ENCODE measurements at regions not wholly inside any gene's neighbourhood (a gene's known extent, or its start where the extent isn't known, plus 50 kb on each side); places are given as distances from the start of the nearest gene placed in this dataset.
"Not testable (repeated sequence)": the region's sequence is repeated elsewhere in the genome, so short reads cannot be mapped to it uniquely, and the experiment has no call there.

GRCh38 chr5:20890936-20891335, 902.9 kb upstream of the CDH18 start:
- WGBS, 2 donors (ENCODE audit: low coverage in 1 of 2), result 83 to 89% methylated on average over 2 to 5 of the region's 5 CpGs
- in situ Hi-C loops (cut with MboI; ENCODE audit: low pct_ligation_motif_present in 1 of 4, low pct_unique_long_range_greater_than_20kb in 1 of 4, low sequenced_read_pairs in 3 of 4); H3K4me3 ChIP-seq; intact Hi-C loops (cut with DNase I; ENCODE audit: low total_unique reads); DNase-seq; H3K36me3 ChIP-seq; H3K27ac ChIP-seq; H3K9me3 ChIP-seq; H3K4me1 ChIP-seq; H3K27me3 ChIP-seq: not testable (repeated sequence)

- H3K4me1 ChIP-seq; in situ Hi-C loops (cut with MboI; ENCODE audit: low pct_ligation_motif_present in 1 of 4, low pct_unique_long_range_greater_than_20kb in 1 of 4, low sequenced_read_pairs in 3 of 4); intact Hi-C loops (cut with DNase I; ENCODE audit: low total_unique reads); H3K9me3 ChIP-seq; H3K27ac ChIP-seq; H3K36me3 ChIP-seq; DNase-seq; H3K4me3 ChIP-seq; H3K27me3 ChIP-seq: not testable (repeated sequence)
These were observed 887.7 kb upstream of the CDH18 start for GRCh38 chr5:20875726-20876125.

DNA sequence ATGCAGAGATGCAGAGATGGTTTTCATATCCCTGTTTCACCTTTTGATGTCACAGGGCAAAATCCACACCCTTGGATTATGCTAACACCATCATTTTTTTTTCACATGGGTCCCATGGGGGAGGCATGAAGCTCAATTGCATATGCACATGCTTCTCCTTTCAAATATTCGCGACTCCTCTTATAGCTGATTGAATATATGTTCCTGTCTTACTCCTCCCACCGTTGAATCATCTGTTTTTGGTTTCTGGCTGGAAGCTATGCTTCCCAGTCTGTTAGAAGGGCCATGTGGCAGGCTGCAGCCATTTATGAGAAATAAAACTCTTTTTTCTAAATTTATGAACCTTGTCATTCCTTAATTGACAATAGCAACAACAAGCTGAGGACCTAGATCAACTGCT, 877.9 kb upstream of the CDH18 start:
- H3K36me3 ChIP-seq; H3K9me3 ChIP-seq; H3K4me1 ChIP-seq; H3K27ac ChIP-seq; DNase-seq; intact Hi-C loops (cut with DNase I; ENCODE audit: low total_unique reads); H3K4me3 ChIP-seq; in situ Hi-C loops (cut with MboI; ENCODE audit: low pct_ligation_motif_present in 1 of 4, low pct_unique_long_range_greater_than_20kb in 1 of 4, low sequenced_read_pairs in 3 of 4); H3K27me3 ChIP-seq: not testable (repeated sequence)
- 75% methylated on average over 3 of the region's 3 CpGs; no CpG with 5 or more reads in 1 of the 2 donors for WGBS, 2 donors (ENCODE audit: low coverage in 1 of 2)

- DNase-seq, result no peak
- Histone ChIP-seq H3K9me3 (peaks cover 0 to 3% of the 10 kb centered on the region in 2 donors), H3K4me1 (no peaks in the 10 kb centered on the region), H3K36me3 (no peaks in the 10 kb centered on the region), H3K27me3 (no peaks in the 10 kb centered on the region), H3K4me3 (no peak overlapping the region), H3K27ac (no peak overlapping the region)
- WGBS, 2 donors (ENCODE audit: low coverage in 1 of 2), result 73 to 75% methylated on average over 4 of the region's 4 CpGs
- in situ Hi-C loops (cut with MboI; ENCODE audit: low pct_ligation_motif_present in 1 of 4, low pct_unique_long_range_greater_than_20kb in 1 of 4, low sequenced_read_pairs in 3 of 4), result no loop called here
- intact Hi-C loops (cut with DNase I; ENCODE audit: low total_unique reads), result no loop called here
- TF ChIP-seq POLR2AphosphoS5 (IDR thresholded peaks at IDR 0.05) (no peak), EP300 (IDR thresholded peaks at IDR 0.05; ENCODE audit: low read depth) (no peak)
These were observed 845.2 kb upstream of the CDH18 start for GRCh38 chr5:20833081-20833627.

- intact Hi-C loops (cut with DNase I; ENCODE audit: low total_unique reads) (no loop called here), in situ Hi-C loops (cut with MboI; ENCODE audit: low pct_ligation_motif_present in 1 of 4, low pct_unique_long_range_greater_than_20kb in 1 of 4, low sequenced_read_pairs in 3 of 4) (no loop called here)
- no peak overlapping the region for H3K27ac ChIP-seq
- no peak for TF ChIP-seq EP300 (IDR thresholded peaks at IDR 0.05; ENCODE audit: low read depth)
- no peak for TF ChIP-seq POLR2A (IDR thresholded peaks at IDR 0.05)
- TF ChIP-seq CTCF (IDR thresholded peaks at IDR 0.05), result no peak
- no peak for TF ChIP-seq POLR2AphosphoS5 (IDR thresholded peaks at IDR 0.05)
- H3K4me1 ChIP-seq, result no peaks in the 10 kb centered on the region
- H3K9me3 ChIP-seq, result peaks cover 0 to 3% of the 10 kb centered on the region in 2 donors
- H3K27me3 ChIP-seq, result no peaks in the 10 kb centered on the region
- H3K36me3 ChIP-seq, result no peaks in the 10 kb centered on the region
- DNase-seq, result no peak
- 70% methylated on average over 5 of the region's 5 CpGs for WGBS, 2 donors (ENCODE audit: low coverage in 1 of 2)
- no peak overlapping the region for H3K4me3 ChIP-seq
These were observed 844.4 kb upstream of the CDH18 start for GRCh38 chr5:20832204-20833080.

DNA sequence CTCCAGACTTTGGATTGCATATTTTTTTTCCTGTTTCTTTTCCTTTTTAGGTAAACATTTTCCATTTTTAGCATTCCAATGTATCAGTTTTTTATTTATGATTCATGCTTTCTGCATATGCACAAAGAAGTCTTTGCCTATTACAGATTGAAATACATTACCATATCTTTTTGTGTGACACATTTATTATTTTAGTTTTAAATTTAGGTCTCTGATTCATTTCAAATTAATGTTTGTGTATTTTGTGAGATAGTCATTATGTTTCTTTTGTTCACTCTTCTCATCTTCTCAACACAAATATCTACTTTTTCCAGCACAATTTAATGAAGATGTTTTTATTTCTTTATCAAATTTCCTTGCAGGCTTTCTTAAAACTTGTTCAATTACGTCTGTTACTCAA, 838.0 kb upstream of the CDH18 start:
- H3K9me3 ChIP-seq; H3K27me3 ChIP-seq; H3K36me3 ChIP-seq; in situ Hi-C loops (cut with MboI; ENCODE audit: low pct_ligation_motif_present in 1 of 4, low pct_unique_long_range_greater_than_20kb in 1 of 4, low sequenced_read_pairs in 3 of 4); DNase-seq; H3K4me1 ChIP-seq; intact Hi-C loops (cut with DNase I; ENCODE audit: low total_unique reads); H3K4me3 ChIP-seq; H3K27ac ChIP-seq: not testable (repeated sequence)
- 47% methylated on average over 1 of the region's 1 CpG; no CpG with 5 or more reads in 1 of the 2 donors for WGBS, 2 donors (ENCODE audit: low coverage in 1 of 2)

DNA sequence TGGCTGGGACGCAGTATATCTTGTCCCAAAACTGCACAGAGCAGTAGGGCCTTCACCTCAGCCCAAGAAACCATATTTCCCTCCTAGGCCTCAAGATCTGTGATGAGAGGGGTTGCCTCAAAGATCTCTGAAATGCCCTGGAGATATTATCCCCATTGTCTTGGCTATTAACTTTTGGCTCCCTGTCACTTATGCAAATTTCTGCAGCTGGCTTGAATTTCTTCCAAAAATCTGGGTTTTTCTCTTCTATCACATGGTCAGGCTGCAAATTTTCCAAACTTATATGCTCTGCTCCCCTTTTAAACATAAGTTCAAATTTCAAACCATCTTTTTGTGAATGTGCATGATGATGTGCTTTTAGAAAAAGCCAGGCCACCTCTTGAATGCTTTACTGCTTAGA, 809.2 kb upstream of the CDH18 start:
- H3K27ac ChIP-seq; H3K27me3 ChIP-seq; in situ Hi-C loops (cut with MboI; ENCODE audit: low pct_ligation_motif_present in 1 of 4, low pct_unique_long_range_greater_than_20kb in 1 of 4, low sequenced_read_pairs in 3 of 4); H3K36me3 ChIP-seq; DNase-seq; H3K9me3 ChIP-seq; intact Hi-C loops (cut with DNase I; ENCODE audit: low total_unique reads); H3K4me3 ChIP-seq; H3K4me1 ChIP-seq: not testable (repeated sequence)
- 60 to 100% methylated on average over 1 of the region's 1 CpG for WGBS, 2 donors (ENCODE audit: low coverage in 1 of 2)

GRCh38 chr5:20784755-20785154, 796.8 kb upstream of the CDH18 start:
- DNase-seq; H3K27me3 ChIP-seq; intact Hi-C loops (cut with DNase I; ENCODE audit: low total_unique reads); H3K4me1 ChIP-seq; H3K36me3 ChIP-seq; H3K27ac ChIP-seq; in situ Hi-C loops (cut with MboI; ENCODE audit: low pct_ligation_motif_present in 1 of 4, low pct_unique_long_range_greater_than_20kb in 1 of 4, low sequenced_read_pairs in 3 of 4); H3K4me3 ChIP-seq; H3K9me3 ChIP-seq: not testable (repeated sequence)
- 71% methylated on average over 3 of the region's 5 CpGs; no CpG with 5 or more reads in 1 of the 2 donors for WGBS, 2 donors (ENCODE audit: low coverage in 1 of 2)

DNA sequence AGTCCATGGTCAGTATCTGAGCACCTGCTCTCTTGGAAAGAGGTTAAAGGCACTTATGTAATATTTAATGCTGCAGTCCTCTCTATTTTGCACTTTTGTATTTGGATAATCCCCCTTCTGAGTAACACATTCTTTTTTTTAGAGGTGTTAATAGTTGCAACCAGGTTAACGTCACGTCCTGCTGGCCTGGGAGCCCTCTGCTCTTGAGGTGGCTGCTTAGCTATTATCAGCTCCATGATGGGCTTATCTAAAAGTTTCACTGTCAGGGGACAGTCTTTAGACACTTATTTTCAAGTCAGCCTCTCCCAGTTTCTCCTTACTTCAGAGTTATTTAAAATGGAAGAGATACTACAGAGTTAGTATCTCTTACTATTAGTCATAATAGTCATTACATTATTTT, 795.5 kb upstream of the CDH18 start:
- WGBS, 2 donors (ENCODE audit: low coverage in 1 of 2), result 50 to 84% methylated on average over 2 of the region's 2 CpGs
- H3K9me3 ChIP-seq; H3K27ac ChIP-seq; H3K4me1 ChIP-seq; in situ Hi-C loops (cut with MboI; ENCODE audit: low pct_ligation_motif_present in 1 of 4, low pct_unique_long_range_greater_than_20kb in 1 of 4, low sequenced_read_pairs in 3 of 4); H3K36me3 ChIP-seq; H3K27me3 ChIP-seq; intact Hi-C loops (cut with DNase I; ENCODE audit: low total_unique reads); H3K4me3 ChIP-seq; DNase-seq: not testable (repeated sequence)

Measured in transverse colon (tissue), 4 donors.